HG03139 (cell line): ENCODE measurements at regions not wholly inside any gene's neighbourhood (a gene's known extent, or its start where the extent isn't known, plus 50 kb on each side); places are given as distances from the start of the nearest gene placed in this dataset.

Experiments
- ATAC-seq: cut with Tn5 transposase; IDR thresholded peaks from one replicate; pipeline ENCODE4 v1.9.1; 2021; ENCODE audit not compliant: unreplicated experiment

- ATAC-seq, result no peak
Measured at GRCh38 chr13:73244467-73244866, 185.7 kb downstream of the KLF5 start.

GRCh38 chr13:73242515-73243015 lies 183.8 kb downstream of the KLF5 start:
- no peak for ATAC-seq

- ATAC-seq, result no peak
Measured at GRCh38 chr13:73240193-73240592, 181.4 kb downstream of the KLF5 start.

GRCh38 chr13:73235385-73235784 lies 176.6 kb downstream of the KLF5 start:
- no peak for ATAC-seq

- ATAC-seq, result no peak
Measured at GRCh38 chr13:73231471-73231870, 172.7 kb downstream of the KLF5 start.

GRCh38 chr13:73230716-73231115 lies 171.9 kb downstream of the KLF5 start:
- no peak for ATAC-seq

- ATAC-seq, result no peak
Measured at GRCh38 chr13:73228546-73228945, 169.7 kb downstream of the KLF5 start.

- no peak for ATAC-seq
Measured at GRCh38 chr13:73225990-73226389, 167.2 kb downstream of the KLF5 start.

- no peak for ATAC-seq
Measured at GRCh38 chr13:73224703-73225102, 165.9 kb downstream of the KLF5 start.

GRCh38 chr13:73223372-73223781 lies 164.6 kb downstream of the KLF5 start:
- peak; percentile 81 for ATAC-seq

- ATAC-seq, result no peak
Measured at GRCh38 chr13:73222627-73223305, 164.0 kb downstream of the KLF5 start.

GRCh38 chr13:73220966-73221720 lies 162.3 kb downstream of the KLF5 start:
- no peak for ATAC-seq

- no peak for ATAC-seq
Measured at GRCh38 chr13:73218181-73218580, 159.4 kb downstream of the KLF5 start.

- no peak for ATAC-seq
Measured at GRCh38 chr13:73216381-73216831, 157.6 kb downstream of the KLF5 start.

GRCh38 chr13:73215823-73216222 lies 157.0 kb downstream of the KLF5 start:
- no peak for ATAC-seq

GRCh38 chr13:73212482-73212881 lies 153.7 kb downstream of the KLF5 start:
- ATAC-seq, result no peak

- no peak for ATAC-seq
Measured at GRCh38 chr13:73210218-73210883, 151.5 kb downstream of the KLF5 start.

- ATAC-seq, result no peak
Measured at GRCh38 chr13:73204952-73205351, 146.1 kb downstream of the KLF5 start.

- ATAC-seq, result no peak
Measured at GRCh38 chr13:73201626-73202025, 142.8 kb downstream of the KLF5 start.

- ATAC-seq, result no peak
Measured at GRCh38 chr13:73198991-73199411, 140.2 kb downstream of the KLF5 start.

GRCh38 chr13:73195091-73195490 lies 136.3 kb downstream of the KLF5 start:
- no peak for ATAC-seq

- no peak for ATAC-seq
Measured at GRCh38 chr13:73194310-73194709, 135.5 kb downstream of the KLF5 start.
